ENCODE measurements at regions not wholly inside any gene's neighbourhood (a gene's known extent, or its start where the extent isn't known, plus 50 kb on each side); places are given as distances from the start of the nearest gene placed in this dataset.

- Histone ChIP-seq H3K27ac (no peak overlapping the region), H3K4me3 (no peak overlapping the region), H3K36me3 (no peaks in the 10 kb centered on the region), H3K4me1 (no peaks in the 10 kb centered on the region), H3K9me3 (no peaks in the 10 kb centered on the region), H3K27me3 (no peaks in the 10 kb centered on the region)
- TF ChIP-seq CTCF (IDR thresholded peaks at IDR 0.05) = no peak
- no peak for DNase-seq (ENCODE audit: low spot score)
Observed at GRCh38 chr10:83678850-83679249, 460.5 kb upstream of the GHITM start.

- no peaks in the 10 kb centered on the region for H3K36me3 ChIP-seq
- H3K9me3 ChIP-seq = no peaks in the 10 kb centered on the region
- TF ChIP-seq CTCF (IDR thresholded peaks at IDR 0.05) = no peak
- H3K27me3 ChIP-seq = no peaks in the 10 kb centered on the region
- no peak for DNase-seq (ENCODE audit: low spot score)
- H3K4me1 ChIP-seq = no peaks in the 10 kb centered on the region
- H3K27ac ChIP-seq = no peak overlapping the region
- H3K4me3 ChIP-seq = no peak overlapping the region
Observed at GRCh38 chr10:83680470-83680891, 458.8 kb upstream of the GHITM start.

GRCh38 chr10:83682414-83682813 is 456.9 kb upstream of the GHITM start:
- H3K36me3 ChIP-seq = no peaks in the 10 kb centered on the region
- no peaks in the 10 kb centered on the region for H3K9me3 ChIP-seq
- no peak overlapping the region for H3K4me3 ChIP-seq
- DNase-seq (ENCODE audit: low spot score) = no peak
- no peak overlapping the region for H3K27ac ChIP-seq
- no peaks in the 10 kb centered on the region for H3K27me3 ChIP-seq
- H3K4me1 ChIP-seq = no peaks in the 10 kb centered on the region
- no peak for TF ChIP-seq CTCF (IDR thresholded peaks at IDR 0.05)

GRCh38 chr10:83685458-83685857 is 453.9 kb upstream of the GHITM start:
- H3K36me3 ChIP-seq = no peaks in the 10 kb centered on the region
- H3K9me3 ChIP-seq = no peaks in the 10 kb centered on the region
- H3K27ac ChIP-seq = no peak overlapping the region
- TF ChIP-seq CTCF (IDR thresholded peaks at IDR 0.05) = no peak
- H3K4me1 ChIP-seq = no peaks in the 10 kb centered on the region
- H3K4me3 ChIP-seq = no peak overlapping the region
- no peaks in the 10 kb centered on the region for H3K27me3 ChIP-seq
- no peak for DNase-seq (ENCODE audit: low spot score)

- Histone ChIP-seq H3K4me1 (no peaks in the 10 kb centered on the region), H3K4me3 (no peak overlapping the region), H3K9me3 (no peaks in the 10 kb centered on the region), H3K36me3 (no peaks in the 10 kb centered on the region), H3K27me3 (no peaks in the 10 kb centered on the region), H3K27ac (no peak overlapping the region)
- no peak for DNase-seq (ENCODE audit: low spot score)
- no peak for TF ChIP-seq CTCF (IDR thresholded peaks at IDR 0.05)
Observed at GRCh38 chr10:83691791-83692596, 447.3 kb upstream of the GHITM start.

- Histone ChIP-seq H3K36me3 (no peaks in the 10 kb centered on the region), H3K27ac (no peak overlapping the region), H3K27me3 (no peaks in the 10 kb centered on the region), H3K9me3 (peaks cover 0 to 4% of the 10 kb centered on the region in 2 donors), H3K4me1 (no peaks in the 10 kb centered on the region), H3K4me3 (no peak overlapping the region)
- no peak for TF ChIP-seq CTCF (IDR thresholded peaks at IDR 0.05)
- DNase-seq (ENCODE audit: low spot score) = no peak
Observed at GRCh38 chr10:83698899-83699298, 440.4 kb upstream of the GHITM start.
